HFFc6 (cell line): ENCODE measurements at regions not wholly inside any gene's neighbourhood (a gene's known extent, or its start where the extent isn't known, plus 50 kb on each side); places are given as distances from the start of the nearest gene placed in this dataset.

Source experiments
- DNase-seq: peaks from one replicate; pipeline ENCODE4 v3.0.0-alpha.2; 2018
- H3K27ac Mint-ChIP-seq: 2 replicates; pipeline ENCODE4 v1.8.0; 2020; ENCODE audit warnings: mild to moderate bottlenecking, mixed read lengths
- H3K27me3 Mint-ChIP-seq: 2 replicates; pipeline ENCODE4 v1.8.0; 2021; ENCODE audit warnings: mild to moderate bottlenecking, moderate library complexity, mixed read lengths; ENCODE audit not compliant: insufficient read depth
- H3K36me3 Mint-ChIP-seq: 2 replicates; pipeline ENCODE4 v1.8.0; 2021; ENCODE audit warnings: low read depth, mixed read lengths
- H3K4me1 Mint-ChIP-seq: 2 replicates; pipeline ENCODE4 v1.8.0; 2020; ENCODE audit warnings: low read depth, mixed read lengths
- H3K4me3 Mint-ChIP-seq: 2 replicates; pipeline ENCODE4 v1.8.0; 2020; ENCODE audit warnings: mild to moderate bottlenecking, moderate library complexity, mixed read lengths
- H3K9me3 Mint-ChIP-seq: 2 replicates; pipeline ENCODE4 v1.8.0; 2020; ENCODE audit warnings: mild to moderate bottlenecking, mixed read lengths
- CTCF ChIP-seq: fragments of 200-600 bp; sonication (generic); IDR thresholded peaks from 2 replicates; pipeline ENCODE4 v1.5.0; 2021; ENCODE audit warnings: antibody characterized with exemption, mild to moderate bottlenecking

- Mint-ChIP-seq H3K4me3 (no peak overlapping the region), H3K4me1 (no peaks in the 10 kb centered on the region), H3K9me3 (peaks cover 11% of the 10 kb centered on the region), H3K27ac (no peak overlapping the region), H3K36me3 (no peaks in the 10 kb centered on the region), H3K27me3 (peaks cover 3% of the 10 kb centered on the region; the same call in 1 of the 2 replicates)
- TF ChIP-seq CTCF, result no peak
- no peak for DNase-seq
Measured at GRCh38 chr4:117777721-117778120, 256.6 kb upstream of the NDST3 start.

- no peak overlapping the region for H3K27ac Mint-ChIP-seq
- no peak for DNase-seq
Measured at GRCh38 chr4:117783716-117784115, 250.6 kb upstream of the NDST3 start.

DNA sequence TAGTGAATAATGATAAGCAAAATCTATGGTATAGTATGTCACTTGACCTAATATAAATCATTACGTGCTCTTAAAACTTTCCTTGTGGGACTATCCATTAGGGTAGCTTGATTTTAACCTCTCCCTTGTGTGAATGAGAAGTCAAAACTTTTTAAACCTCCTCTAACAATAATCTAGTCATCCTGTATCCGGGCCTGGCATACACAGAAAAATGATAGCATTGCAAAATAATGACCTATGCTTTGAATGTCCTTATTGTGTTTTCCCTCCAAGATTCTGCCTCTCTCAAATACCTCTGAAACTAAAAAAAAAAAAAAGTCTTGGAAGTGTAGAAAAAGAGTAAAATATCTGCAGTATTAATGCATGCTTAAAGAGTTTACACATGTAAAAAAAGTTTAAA, 250.0 kb upstream of the NDST3 start:
- DNase-seq, result no peak
- Mint-ChIP-seq H3K36me3 (no peaks in the 10 kb centered on the region), H3K4me1 (no peaks in the 10 kb centered on the region), H3K27ac (no peak overlapping the region), H3K4me3 (no peak overlapping the region), H3K27me3 (peaks cover 2% of the 10 kb centered on the region; the same call in 1 of the 2 replicates), H3K9me3 (peaks cover 11% of the 10 kb centered on the region)
- TF ChIP-seq CTCF, result no peak

More at GRCh38 chr4:117783716-117784115, 250.6 kb upstream of the NDST3 start:
- Mint-ChIP-seq H3K4me3 (no peak overlapping the region), H3K4me1 (no peaks in the 10 kb centered on the region), H3K27me3 (peaks cover 2% of the 10 kb centered on the region; the same call in 1 of the 2 replicates), H3K36me3 (no peaks in the 10 kb centered on the region), H3K9me3 (peaks cover 11% of the 10 kb centered on the region)
- no peak for TF ChIP-seq CTCF

GRCh38 chr4:117786566-117786965, 247.7 kb upstream of the NDST3 start:
- Mint-ChIP-seq H3K27me3 (peaks cover 2% of the 10 kb centered on the region; the same call in 1 of the 2 replicates), H3K9me3 (peaks cover 17% of the 10 kb centered on the region), H3K27ac (no peak overlapping the region), H3K4me1 (no peaks in the 10 kb centered on the region), H3K4me3 (no peak overlapping the region), H3K36me3 (no peaks in the 10 kb centered on the region)
- DNase-seq, result no peak
- TF ChIP-seq CTCF, result no peak

DNA sequence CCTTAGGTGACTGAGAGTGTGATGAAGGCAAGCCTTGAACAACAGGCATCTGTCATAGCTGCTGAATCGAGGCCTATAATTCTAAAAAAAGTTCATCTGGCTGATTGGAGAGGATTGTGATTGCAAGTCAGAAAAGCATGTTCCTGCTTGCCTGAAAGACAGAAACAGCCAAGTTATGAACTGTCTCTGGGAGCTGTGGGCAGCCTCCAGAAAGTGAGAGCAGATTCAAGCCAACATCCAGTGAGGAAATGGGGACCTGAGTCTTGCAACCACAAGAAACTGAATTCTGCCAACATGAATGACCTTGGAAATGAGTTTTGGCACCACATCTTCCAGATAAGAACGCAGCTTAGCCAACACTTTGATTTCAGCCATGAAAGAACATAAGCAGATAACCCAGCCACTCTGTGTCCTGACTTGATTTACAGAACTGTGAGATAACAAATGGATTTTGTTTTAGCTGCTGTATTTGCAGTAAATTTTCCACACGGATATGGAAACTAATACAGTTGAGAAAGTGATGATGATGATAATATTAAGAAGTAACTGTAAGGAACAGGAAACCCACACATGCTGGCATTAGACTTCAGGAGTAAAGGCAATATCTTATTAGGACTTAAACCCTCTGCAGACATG, 240.3 kb upstream of the NDST3 start:
- no peaks in the 10 kb centered on the region for H3K36me3 Mint-ChIP-seq
- H3K9me3 Mint-ChIP-seq, result peaks cover 38% of the 10 kb centered on the region
- no peaks in the 10 kb centered on the region for H3K4me1 Mint-ChIP-seq
- H3K4me3 Mint-ChIP-seq, result no peak overlapping the region
- DNase-seq, result no peak
- TF ChIP-seq CTCF, result no peak
- H3K27ac Mint-ChIP-seq, result no peak overlapping the region
- H3K27me3 Mint-ChIP-seq, result no peaks in the 10 kb centered on the region
